Tibial nerve (tissue), 4 donors: ENCODE measurements at regions not wholly inside any gene's neighbourhood (a gene's known extent, or its start where the extent isn't known, plus 50 kb on each side); places are given as distances from the start of the nearest gene placed in this dataset.

ENCODE experiments used
- DNase-seq, 2 donors: peaks; one replicate each; pipeline ENCODE4 v3.0.0-alpha.2; 2019; ENCODE audit warnings: low spot score in 2 of 2
- H3K27ac ChIP-seq, 4 donors: fragments of 200-600 bp; sonication (generic) in 3 of 4; one replicate each; pipeline ENCODE4 v1.5.1; 2017 to 2019; ENCODE audit warnings: mild to moderate bottlenecking in 1 of 4
- H3K27me3 ChIP-seq, 2 donors: fragments of 200-600 bp; sonication (generic) in 1 of 2; one replicate each; pipeline versions ENCODE4 v1.5.1 to v1.6.0; 2017 to 2019
- H3K36me3 ChIP-seq, 3 donors: fragments of 200-600 bp; sonication (generic); one replicate each; pipeline ENCODE4 v1.5.1; 2018 to 2019
- H3K4me1 ChIP-seq, 4 donors: fragments of 200-600 bp; sonication (generic) in 3 of 4; one replicate each; pipeline ENCODE4 v1.5.1; 2017 to 2019
- H3K4me3 ChIP-seq, 4 donors: fragments of 200-600 bp; sonication (generic) in 3 of 4; one replicate each; pipeline ENCODE4 v1.5.1; 2017 to 2019; ENCODE audit warnings: mild to moderate bottlenecking in 1 of 4, moderate library complexity in 1 of 4
- H3K9me3 ChIP-seq, 4 donors: fragments of 200-600 bp; sonication (generic) in 3 of 4; one replicate each; pipeline ENCODE4 v1.5.1; 2017 to 2019
- CTCF ChIP-seq, 5 experiments: fragments of 200-600 bp in 3 of 5; fragments of 450-650 bp in 2 of 5; sonication (generic) in 3 of 5; IDR thresholded peaks; one replicate each; pipeline ENCODE4 v1.5.1; 2016 to 2019; ENCODE audit warnings: antibody characterized with exemption in 5 of 5, mild to moderate bottlenecking in 3 of 5, moderate library complexity in 2 of 5
- EP300 ChIP-seq, 2 donors: sonication (generic); formaldehyde crosslinking; IDR thresholded peaks; one replicate each; pipeline ENCODE4 v1.6.1; 2017; ENCODE audit warnings: antibody characterized with exemption in 2 of 2, mild to moderate bottlenecking in 1 of 2
- POLR2A ChIP-seq, 2 donors: fragments of 450-650 bp; IDR thresholded peaks; one replicate each; pipeline ENCODE4 v1.6.1; 2017; ENCODE audit warnings: antibody characterized with exemption in 2 of 2, mild to moderate bottlenecking in 2 of 2, moderate library complexity in 2 of 2
- WGBS, 2 donors: methylation state at CpG; one replicate each; pipeline ENCODE4 v1.1.5; 2018; 5-methylcytosine and 5-hydroxymethylcytosine counted together

- no peak for DNase-seq
- H3K36me3 ChIP-seq: no peaks in the 10 kb centered on the region
- no peaks in the 10 kb centered on the region for H3K9me3 ChIP-seq
- WGBS, 2 donors: 91 to 92% methylated on average over 10 of the region's 10 CpGs
- no peak for TF ChIP-seq CTCF (IDR thresholded peaks at IDR 0.05)
- no peak for TF ChIP-seq POLR2A (IDR thresholded peaks at IDR 0.05)
- no peak for TF ChIP-seq EP300 (IDR thresholded peaks at IDR 0.05)
- H3K27me3 ChIP-seq: no peaks in the 10 kb centered on the region
- no peak overlapping the region for H3K4me3 ChIP-seq
- peaks cover 0 to 21% (median 0%) of the 10 kb centered on the region in 4 donors for H3K4me1 ChIP-seq
- no peak overlapping the region for H3K27ac ChIP-seq
These were observed 94.2 kb downstream of the PLXNA1 start for GRCh38 chr3:127077068-127077467.

- Histone ChIP-seq H3K27ac (no peak overlapping the region), H3K9me3 (no peaks in the 10 kb centered on the region), H3K36me3 (no peaks in the 10 kb centered on the region), H3K4me1 (peaks cover 0 to 21% (median 0%) of the 10 kb centered on the region in 4 donors), H3K27me3 (no peaks in the 10 kb centered on the region), H3K4me3 (no peak overlapping the region)
- 89 to 90% methylated on average over 8 to 10 of the region's 10 CpGs for WGBS, 2 donors
- no peak for DNase-seq
- no peak for TF ChIP-seq EP300 (IDR thresholded peaks at IDR 0.05)
- no peak for TF ChIP-seq CTCF (IDR thresholded peaks at IDR 0.05)
- TF ChIP-seq POLR2A (IDR thresholded peaks at IDR 0.05): no peak
These were observed 94.7 kb downstream of the PLXNA1 start for GRCh38 chr3:127077505-127078064.

GRCh38 chr3:127078626-127079025 lies 95.7 kb downstream of the PLXNA1 start:
- TF ChIP-seq EP300 (IDR thresholded peaks at IDR 0.05): no peak
- no peak for TF ChIP-seq POLR2A (IDR thresholded peaks at IDR 0.05)
- TF ChIP-seq CTCF (IDR thresholded peaks at IDR 0.05): no peak
- no peaks in the 10 kb centered on the region for H3K27me3 ChIP-seq
- H3K27ac ChIP-seq: no peak overlapping the region
- no peaks in the 10 kb centered on the region for H3K9me3 ChIP-seq
- H3K4me1 ChIP-seq: peaks cover 0 to 10% (median 0%) of the 10 kb centered on the region in 4 donors
- 76 to 80% methylated on average over 9 of the region's 9 CpGs for WGBS, 2 donors
- no peak overlapping the region for H3K4me3 ChIP-seq
- no peaks in the 10 kb centered on the region for H3K36me3 ChIP-seq
- no peak for DNase-seq

- Histone ChIP-seq H3K4me3 (no peak overlapping the region), H3K9me3 (no peaks in the 10 kb centered on the region), H3K36me3 (no peaks in the 10 kb centered on the region), H3K27ac (no peak overlapping the region), H3K4me1 (peaks cover 0 to 5% (median 0%) of the 10 kb centered on the region in 4 donors), H3K27me3 (no peaks in the 10 kb centered on the region)
- WGBS, 2 donors: 82 to 95% methylated on average over 4 of the region's 5 CpGs
- TF ChIP-seq CTCF (IDR thresholded peaks at IDR 0.05): no peak
- no peak for TF ChIP-seq POLR2A (IDR thresholded peaks at IDR 0.05)
- no peak for TF ChIP-seq EP300 (IDR thresholded peaks at IDR 0.05)
- DNase-seq: no peak
These were observed 96.3 kb downstream of the PLXNA1 start for GRCh38 chr3:127079211-127079610.

- no peak overlapping the region for H3K27ac ChIP-seq
- H3K36me3 ChIP-seq: no peaks in the 10 kb centered on the region
- 83 to 87% methylated on average over 12 of the region's 12 CpGs for WGBS, 2 donors
- DNase-seq: no peak
- no peak overlapping the region for H3K4me3 ChIP-seq
- no peaks in the 10 kb centered on the region for H3K27me3 ChIP-seq
- no peaks in the 10 kb centered on the region for H3K4me1 ChIP-seq
- TF ChIP-seq POLR2A (IDR thresholded peaks at IDR 0.05) (no peak), EP300 (IDR thresholded peaks at IDR 0.05) (no peak), CTCF (IDR thresholded peaks at IDR 0.05) (no peak)
- no peaks in the 10 kb centered on the region for H3K9me3 ChIP-seq
These were observed 98.2 kb downstream of the PLXNA1 start for GRCh38 chr3:127081001-127081720.
